OCI-LY7 (cell line): ENCODE measurements at regions not wholly inside any gene's neighbourhood (a gene's known extent, or its start where the extent isn't known, plus 50 kb on each side); places are given as distances from the start of the nearest gene placed in this dataset.

Source experiments
- BruUV-seq: library from RNA; stranded (reverse); fragments of 400-500 nt; replicated peaks from 2 replicates; lab custom pipeline; 2021; lab: Mats Ljungman, UMichigan
- CTCF ChIA-PET: fragments of 300-600 bp; sonication (Branson Sonifier 250); formaldehyde crosslinking; loops from one replicate; lab custom pipeline; 2022; ENCODE audit warnings: antibody characterized with exemption; ENCODE audit not compliant: unreplicated experiment; lab: Charles Lee
- POLR2A ChIA-PET: fragments of 300-600 bp; sonication (Branson Sonifier 250); formaldehyde crosslinking; loops from one replicate; lab custom pipeline; 2022; ENCODE audit warnings: antibody characterized with exemption; lab: Charles Lee
- DNase-seq: peaks from one replicate; pipeline ENCODE4 v3.0.0-alpha.2; 2015; ENCODE audit warnings: low spot score
- H2AFZ ChIP-seq: fragments of 200-600 bp; sonication (generic), shearing (Covaris generic); 2 replicates; pipeline ENCODE4 v1.6.1; 2014; ENCODE audit warnings: mild to moderate bottlenecking, antibody characterized with exemption, low read length, moderate library complexity
- H3K27ac ChIP-seq: fragments of 200-600 bp; sonication (generic); 2 replicates; pipeline ENCODE4 v1.5.1; 2014; ENCODE audit warnings: mixed run types, low read depth, mild to moderate bottlenecking, moderate library complexity, low read length, inconsistent platforms; ENCODE audit not compliant: poor library complexity, severe bottlenecking
- H3K36me3 ChIP-seq: fragments of 200-600 bp; sonication (generic); 2 replicates; pipeline ENCODE4 v1.6.1; 2014; ENCODE audit warnings: mild to moderate bottlenecking, antibody characterized with exemption, low read length, moderate library complexity, mixed read lengths; ENCODE audit not compliant: insufficient read depth
- H3K4me1 ChIP-seq: fragments of 200-600 bp; sonication (generic); 2 replicates; pipeline ENCODE4 v1.5.1; 2014; ENCODE audit warnings: mild to moderate bottlenecking, low read length; ENCODE audit not compliant: insufficient read depth, poor library complexity, severe bottlenecking
- H3K4me2 ChIP-seq: fragments of 200-600 bp; sonication (generic); 2 replicates; pipeline ENCODE4 v1.6.1; 2014; ENCODE audit warnings: mild to moderate bottlenecking, low read length
- H3K4me3 ChIP-seq: fragments of 200-600 bp; sonication (generic); 2 replicates; pipeline ENCODE4 v1.5.1; 2014; ENCODE audit warnings: mild to moderate bottlenecking, low read depth, low read length; ENCODE audit not compliant: poor library complexity, severe bottlenecking
- H3K79me2 ChIP-seq: fragments of 200-600 bp; sonication (generic); 2 replicates; pipeline ENCODE4 v1.6.1; 2016; ENCODE audit warnings: low read depth, mild to moderate bottlenecking, low read length, moderate library complexity, mixed read lengths; ENCODE audit not compliant: insufficient read depth
- H3K9me2 ChIP-seq: fragments of 200-600 bp; sonication (generic); 2 replicates; pipeline ENCODE4 v1.6.1; 2016; ENCODE audit warnings: mild to moderate bottlenecking, low read length, mixed read lengths; ENCODE audit not compliant: insufficient read depth
- H3K9me3 ChIP-seq: fragments of 200-600 bp; sonication (generic); 2 replicates; pipeline ENCODE4 v1.6.1; 2014; ENCODE audit warnings: mild to moderate bottlenecking, mixed run types, low read length, mixed read lengths
- H4K20me1 ChIP-seq: fragments of 200-600 bp; sonication (generic); 2 replicates; pipeline ENCODE4 v1.6.1; 2014; ENCODE audit warnings: mild to moderate bottlenecking, antibody characterized with exemption, low read length, moderate library complexity, mixed read lengths; ENCODE audit not compliant: insufficient read depth
- CTCF ChIP-seq: fragments of 200-600 bp; sonication (generic); conservative IDR thresholded peaks from 2 replicates; pipeline ENCODE4 v1.5.1; 2014; ENCODE audit warnings: mild to moderate bottlenecking, antibody characterized with exemption, low read length, moderate library complexity, mixed read lengths
- EZH2phosphoT487 ChIP-seq: fragments of 200-600 bp; sonication (generic); IDR thresholded peaks from 2 replicates; pipeline ENCODE4 v1.6.1; 2018; ENCODE audit warnings: low read depth, borderline replicate concordance, mild to moderate bottlenecking, mixed run types, antibody characterized with exemption, low read length, moderate library complexity, mixed read lengths
- intact Hi-C: fragments of 100-400 bp; cut with micrococcal nuclease; formaldehyde crosslinking; loops from one replicate; pipeline ENCODE4 v1.10.0; 2022; ENCODE audit not compliant: unreplicated experiment

GRCh38 chr5:56328753-56329560 lies 95.8 kb upstream of the ANKRD55 start:
- ChIA-PET CTCF (interaction anchor here (1.0 kb wide), 1 partner anchor 12 kb away, joined by 3 read pairs; no protein-coding TSS in a partner anchor), POLR2A (interaction anchor here (0.6 to 1.5 kb wide), 3 partner anchors 25 to 139 kb away, joined by 3 read pairs; no protein-coding TSS in a partner anchor)
- BruUV-seq = no TSS peak
- peaks cover 11% of the 10 kb centered on the region for H3K4me1 ChIP-seq
- no peak for DNase-seq
- H3K4me2 ChIP-seq = no peak overlapping the region
- H3K4me3 ChIP-seq = no peak overlapping the region
- no peaks in the 10 kb centered on the region for H3K9me2 ChIP-seq
- no peaks in the 10 kb centered on the region for H3K9me3 ChIP-seq
- intact Hi-C loops = no loop called here
- H4K20me1 ChIP-seq = no peaks in the 10 kb centered on the region
- no peaks in the 10 kb centered on the region for H3K36me3 ChIP-seq
- no peak overlapping the region for H2AFZ ChIP-seq
- H3K27ac ChIP-seq = no peak overlapping the region
- TF ChIP-seq CTCF (no peak), EZH2phosphoT487 (no peak)
- H3K79me2 ChIP-seq = no peaks in the 10 kb centered on the region

GRCh38 chr5:56327809-56328208 lies 94.7 kb upstream of the ANKRD55 start:
- Histone ChIP-seq H3K36me3 (no peaks in the 10 kb centered on the region), H3K9me2 (no peaks in the 10 kb centered on the region), H3K4me3 (no peak overlapping the region), H3K9me3 (no peaks in the 10 kb centered on the region), H3K79me2 (no peaks in the 10 kb centered on the region), H2AFZ (no peak overlapping the region), H3K4me1 (peaks cover 11% of the 10 kb centered on the region), H3K4me2 (no peak overlapping the region), H3K27ac (no peak overlapping the region), H4K20me1 (no peaks in the 10 kb centered on the region)
- ChIA-PET POLR2A (interaction anchor here (0.5 to 1.5 kb wide), 4 partner anchors 24 to 798 kb away, joined by 3 read pairs; no protein-coding TSS in a partner anchor), CTCF (no interaction called here)
- BruUV-seq = no TSS peak
- DNase-seq = no peak
- TF ChIP-seq CTCF (no peak), EZH2phosphoT487 (no peak)
- intact Hi-C loops = no loop called here

- BruUV-seq = no TSS peak
- H3K9me3 ChIP-seq = no peaks in the 10 kb centered on the region
- TF ChIP-seq EZH2phosphoT487 (no peak), CTCF (no peak)
- peaks cover 11% of the 10 kb centered on the region for H3K4me1 ChIP-seq
- H3K36me3 ChIP-seq = no peaks in the 10 kb centered on the region
- no peaks in the 10 kb centered on the region for H3K9me2 ChIP-seq
- intact Hi-C loops = no loop called here
- no peak overlapping the region for H2AFZ ChIP-seq
- no peak overlapping the region for H3K27ac ChIP-seq
- POLR2A ChIA-PET = no interaction called here
- CTCF ChIA-PET = no interaction called here
- H3K79me2 ChIP-seq = no peaks in the 10 kb centered on the region
- H3K4me3 ChIP-seq = no peak overlapping the region
- no peak for DNase-seq
- no peak overlapping the region for H3K4me2 ChIP-seq
- H4K20me1 ChIP-seq = no peaks in the 10 kb centered on the region
These were observed 93.6 kb upstream of the ANKRD55 start for GRCh38 chr5:56326770-56327169.
